B cell (primary cell): ENCODE measurements at regions not wholly inside any gene's neighbourhood (a gene's known extent, or its start where the extent isn't known, plus 50 kb on each side); places are given as distances from the start of the nearest gene placed in this dataset.

ENCODE experiments used
- EZH2 ChIP-seq: IDR thresholded peaks from 2 replicates; pipeline ENCODE4 v1.6.1; 2012; ENCODE audit warnings: borderline replicate concordance, low read depth, mild to moderate bottlenecking, moderate library complexity, low read length; ENCODE audit not compliant: insufficient read depth, poor library complexity, severe bottlenecking
- TF ChIP-seq, protein P1 (sequence below): fragments of 200-600 bp; IDR thresholded peaks from one replicate; pipeline ENCODE4 v1.8.0; 2022; ENCODE audit warnings: antibody characterized with exemption, mild to moderate bottlenecking

DNA sequence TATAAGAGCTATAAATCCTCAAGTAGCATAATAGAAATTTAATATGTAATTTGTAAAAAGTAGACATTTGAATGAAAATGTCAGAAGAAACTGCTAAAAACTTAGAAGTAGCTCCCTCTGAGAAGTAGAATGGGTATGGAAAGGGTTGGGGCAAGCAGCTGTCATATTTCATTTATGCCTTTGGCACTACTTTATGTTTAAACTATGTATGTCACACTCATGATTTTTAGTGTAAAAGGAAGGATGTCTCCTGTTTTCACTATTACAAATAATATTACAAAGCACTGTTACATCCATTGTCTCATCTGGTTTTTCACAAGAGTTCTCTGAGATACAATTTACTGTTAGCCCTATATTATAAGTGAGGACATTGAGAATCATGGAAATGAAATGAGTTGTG lies 96.3 kb upstream of the ZNF462 start:
- TF ChIP-seq, protein P1, sequence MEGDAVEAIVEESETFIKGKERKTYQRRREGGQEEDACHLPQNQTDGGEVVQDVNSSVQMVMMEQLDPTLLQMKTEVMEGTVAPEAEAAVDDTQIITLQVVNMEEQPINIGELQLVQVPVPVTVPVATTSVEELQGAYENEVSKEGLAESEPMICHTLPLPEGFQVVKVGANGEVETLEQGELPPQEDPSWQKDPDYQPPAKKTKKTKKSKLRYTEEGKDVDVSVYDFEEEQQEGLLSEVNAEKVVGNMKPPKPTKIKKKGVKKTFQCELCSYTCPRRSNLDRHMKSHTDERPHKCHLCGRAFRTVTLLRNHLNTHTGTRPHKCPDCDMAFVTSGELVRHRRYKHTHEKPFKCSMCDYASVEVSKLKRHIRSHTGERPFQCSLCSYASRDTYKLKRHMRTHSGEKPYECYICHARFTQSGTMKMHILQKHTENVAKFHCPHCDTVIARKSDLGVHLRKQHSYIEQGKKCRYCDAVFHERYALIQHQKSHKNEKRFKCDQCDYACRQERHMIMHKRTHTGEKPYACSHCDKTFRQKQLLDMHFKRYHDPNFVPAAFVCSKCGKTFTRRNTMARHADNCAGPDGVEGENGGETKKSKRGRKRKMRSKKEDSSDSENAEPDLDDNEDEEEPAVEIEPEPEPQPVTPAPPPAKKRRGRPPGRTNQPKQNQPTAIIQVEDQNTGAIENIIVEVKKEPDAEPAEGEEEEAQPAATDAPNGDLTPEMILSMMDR: no peak
- no peak for TF ChIP-seq EZH2
